HepG2 (cell line): ENCODE measurements at regions not wholly inside any gene's neighbourhood (a gene's known extent, or its start where the extent isn't known, plus 50 kb on each side); places are given as distances from the start of the nearest gene placed in this dataset.

Experiments
- ATAC-seq: fragments of 200-7000 bp; cut with Tn5 transposase; 3 replicates; pipeline ENCODE4 v1.9.1; 2020; ENCODE audit warnings: mild to moderate bottlenecking, moderate library complexity
- BruUV-seq: library from RNA; stranded (reverse); fragments of 400-500 nt; replicated peaks from 2 replicates; lab custom pipeline; 2021; lab: Mats Ljungman, UMichigan
- CTCF ChIA-PET: fragments of 300-600 bp; formaldehyde crosslinking; extraction: SDS; loops from one replicate; lab custom pipeline; 2021; ENCODE audit warnings: low total read pairs, inconsistent platforms, low intra/inter-chr PET ratio; lab: Yijun Ruan, JAX
- POLR2A ChIA-PET: fragments of 350-600 bp; sonication (Branson Sonifier 250); formaldehyde crosslinking; loops from one replicate; lab custom pipeline; 2020; ENCODE audit warnings: antibody characterized with exemption, inconsistent platforms; lab: Yijun Ruan, JAX
- DNase-seq: peaks from one replicate; pipeline ENCODE4 v3.0.0-alpha.2; 2015; ENCODE audit warnings: low spot score
- FAIRE-seq: peaks from 3 replicates; lab custom pipeline; 2011; peaks lifted over from hg19 to GRCh38; lab: Jason Lieb, UNC
- H2AFZ ChIP-seq: one replicate; pipeline ENCODE4 v1.6.1; 2011; ENCODE audit warnings: low read length, inconsistent platforms
- H3K27ac ChIP-seq: fragments of 300-600 bp; 3 replicates; pipeline ENCODE4 v1.8.0; 2011; ENCODE audit warnings: mixed run types, mild to moderate bottlenecking, mixed read lengths, low read length, inconsistent platforms; ENCODE audit not compliant: insufficient read depth; ENCODE audit errors: extremely low read length
- H3K27me3 ChIP-seq, 2 experiments: fragments of 200-600 bp in 1 of 2; 2 replicates in 1 of 2; 3 replicates in 1 of 2; pipeline versions ENCODE4 v1.6.0 to v1.8.0; 2011; ENCODE audit warnings: low read length in 2 of 2, mild to moderate bottlenecking in 2 of 2, moderate library complexity in 2 of 2, inconsistent platforms in 1 of 2; ENCODE audit not compliant: insufficient read depth in 2 of 2, control insufficient read depth in 1 of 2
- H3K36me3 ChIP-seq, 2 experiments: fragments of 200-600 bp in 1 of 2; replicated peaks in 1 of 2; 2 replicates in 1 of 2; 3 replicates in 1 of 2; pipeline versions ENCODE4 v1.5.1 to v1.8.0; 2011; ENCODE audit warnings: low read length in 2 of 2, inconsistent platforms in 1 of 2; ENCODE audit not compliant: insufficient read depth in 2 of 2, control insufficient read depth in 1 of 2
- H3K4me1 ChIP-seq: 2 replicates; pipeline ENCODE4 v1.5.1; 2012; ENCODE audit warnings: low read length, inconsistent platforms; ENCODE audit not compliant: insufficient read depth
- H3K4me2 ChIP-seq: 2 replicates; pipeline ENCODE4 v1.6.0; 2011; ENCODE audit warnings: low read depth, low read length, inconsistent platforms
- H3K4me3 ChIP-seq, 3 experiments: fragments of 200-600 bp in 1 of 3; sonication (generic), shearing (Covaris generic) in 1 of 3; replicated peaks in 1 of 3; 2 replicates each; pipeline ENCODE4 v1.5.1; 2011 to 2016; ENCODE audit warnings: low read length in 3 of 3, inconsistent platforms in 2 of 3, low read depth in 2 of 3, mild to moderate bottlenecking in 2 of 3, control low read depth in 1 of 3, mixed read lengths in 1 of 3; ENCODE audit not compliant: insufficient read depth in 1 of 3
- H3K79me2 ChIP-seq: one replicate; pipeline ENCODE4 v1.6.1; 2011; ENCODE audit warnings: low read length, inconsistent platforms; ENCODE audit not compliant: insufficient read depth
- H3K9ac ChIP-seq: 2 replicates; pipeline ENCODE4 v1.6.0; 2011; ENCODE audit warnings: mild to moderate bottlenecking, low read depth, low read length, inconsistent platforms; ENCODE audit not compliant: insufficient read depth
- H3K9me3 ChIP-seq: 2 replicates; pipeline ENCODE4 v1.5.1; 2012; ENCODE audit warnings: mild to moderate bottlenecking, low read length
- H4K20me1 ChIP-seq: 2 replicates; pipeline ENCODE4 v1.6.0; 2011; ENCODE audit warnings: inconsistent platforms, mild to moderate bottlenecking, low read length, moderate library complexity; ENCODE audit not compliant: insufficient read depth
- CCAR2 ChIP-seq: fragments of 200-400 bp; formaldehyde crosslinking; optimal IDR thresholded peaks from 2 replicates; pipeline ENCODE3; 2018; ENCODE audit warnings: low read depth, mild to moderate bottlenecking, low read length, moderate library complexity
- FOXK1 ChIP-seq: sonication (generic); formaldehyde crosslinking; IDR thresholded peaks from 2 replicates; pipeline ENCODE4 v1.4.0; 2020; ENCODE audit warnings: low read depth, missing genetic modification reagents, borderline replicate concordance
- MIER3 ChIP-seq: IDR thresholded peaks from 2 replicates; pipeline ENCODE4 v1.6.1; 2016; ENCODE audit warnings: missing compliant biosample characterization, borderline replicate concordance
- MLXIP ChIP-seq: sonication (generic); formaldehyde crosslinking; IDR thresholded peaks from 2 replicates; pipeline ENCODE4 v1.9.0; 2021; ENCODE audit warnings: missing genetic modification reagents, borderline replicate concordance
- NCOR1 ChIP-seq: fragments of 200-600 bp; sonication (generic); IDR thresholded peaks from 2 replicates; pipeline ENCODE4 v1.7.0; 2017; ENCODE audit warnings: antibody characterized with exemption, low read length, borderline replicate concordance
- PHF21A ChIP-seq: sonication (generic); formaldehyde crosslinking; IDR thresholded peaks from 2 replicates; pipeline ENCODE4 v1.5.0; 2020; ENCODE audit warnings: mild to moderate bottlenecking, missing genetic modification reagents
- POLR2AphosphoS2 ChIP-seq: IDR thresholded peaks from 2 replicates; pipeline ENCODE4 v1.6.1; 2011; ENCODE audit warnings: low read depth, low read length, improper control_type of control experiment
- PREB ChIP-seq: sonication (generic); formaldehyde crosslinking; IDR thresholded peaks from 2 replicates; pipeline ENCODE4 v1.4.0; 2020; ENCODE audit warnings: missing genetic modification reagents
- SIN3B ChIP-seq: fragments of 150-350 bp; IDR thresholded peaks from 2 replicates; pipeline ENCODE4 v1.6.1; 2014; ENCODE audit warnings: low read length
- SSRP1 ChIP-seq: IDR thresholded peaks from 2 replicates; pipeline ENCODE4 v1.6.1; 2016; ENCODE audit warnings: control low read depth
- U2AF1 ChIP-seq: fragments of 200-400 bp; formaldehyde crosslinking; optimal IDR thresholded peaks from 2 replicates; pipeline ENCODE3; 2017; ENCODE audit warnings: mild to moderate bottlenecking, low read depth, low read length
- ZBTB2 ChIP-seq: sonication (generic); formaldehyde crosslinking; IDR thresholded peaks from 2 replicates; pipeline ENCODE4 v1.8.0; 2022; ENCODE audit warnings: low read depth, missing genetic modification reagents
- ZFYVE20 ChIP-seq: sonication (generic); formaldehyde crosslinking; IDR thresholded peaks from 2 replicates; pipeline ENCODE4 v1.8.0; 2023; ENCODE audit warnings: low read depth, mild to moderate bottlenecking, moderate library complexity, missing genetic modification reagents, borderline replicate concordance
- ZNF10 ChIP-seq: sonication (generic); formaldehyde crosslinking; IDR thresholded peaks from 2 replicates; pipeline ENCODE4 v1.4.0; 2020; ENCODE audit warnings: mild to moderate bottlenecking, low read depth, missing genetic modification reagents, borderline replicate concordance
- in situ Hi-C: cut with HindIII; loops from 2 replicates; pipeline ENCODE4 v1.10.0; 2017; ENCODE audit warnings: low pct_unique_long_range_greater_than_20kb; ENCODE audit not compliant: extremely low pct_ligation_motif_present
- intact Hi-C: fragments of 100-400 bp; cut with micrococcal nuclease; formaldehyde crosslinking; loops from one replicate; pipeline ENCODE4 v1.10.0; 2022; ENCODE audit not compliant: unreplicated experiment

GRCh38 chr9:12516573-12516972 is 176.6 kb upstream of the TYRP1 start:
- ChIA-PET CTCF (no interaction called here), POLR2A (no interaction called here)
- DNase-seq (no peak), ATAC-seq (no peak), FAIRE-seq (no peak)
- Histone ChIP-seq H3K36me3 (no peaks in the 10 kb centered on the region), H3K79me2 (no peaks in the 10 kb centered on the region), H3K4me1 (no peaks in the 10 kb centered on the region), H3K27ac (no peak overlapping the region), H3K4me2 (no peak overlapping the region), H3K27me3 (no peaks in the 10 kb centered on the region), H3K9ac (no peak overlapping the region), H4K20me1 (no peaks in the 10 kb centered on the region), H3K4me3 (no peak overlapping the region), H2AFZ (no peak overlapping the region), H3K9me3 (no peaks in the 10 kb centered on the region)
- TF ChIP-seq MLXIP (CRISPR knock-in tag): no peak
- TF ChIP-seq PHF21A (CRISPR knock-in tag): no peak
- no peak for TF ChIP-seq MIER3 (CRISPR knock-in tag)
- no peak for TF ChIP-seq POLR2AphosphoS2
- no peak for TF ChIP-seq SIN3B
- TF ChIP-seq SSRP1: no peak
- TF ChIP-seq U2AF1: no peak
- TF ChIP-seq CCAR2: no peak
- no peak for TF ChIP-seq ZNF10
- no peak for TF ChIP-seq NCOR1
- no peak for TF ChIP-seq ZBTB2 (CRISPR knock-in tag)
- no peak for TF ChIP-seq ZFYVE20
- no peak for TF ChIP-seq PREB (CRISPR knock-in tag)
- TF ChIP-seq FOXK1 (CRISPR knock-in tag): no peak
- no TSS peak for BruUV-seq
- in situ Hi-C loops: no loop called here
- intact Hi-C loops: no loop called here
